PFSK-1 (cell line): ENCODE measurements at regions not wholly inside any gene's neighbourhood (a gene's known extent, or its start where the extent isn't known, plus 50 kb on each side); places are given as distances from the start of the nearest gene placed in this dataset.

Source experiments
- FOXP2 ChIP-seq: optimal IDR thresholded peaks from 2 replicates; pipeline ENCODE3; 2011; ENCODE audit warnings: borderline replicate concordance, control low read depth, inconsistent platforms; ENCODE audit not compliant: insufficient read depth; ENCODE audit errors: extremely low read length, extremely low read depth
- POLR2AphosphoS5 ChIP-seq: IDR thresholded peaks from 2 replicates; pipeline ENCODE4 v1.6.1; 2012; ENCODE audit warnings: low read depth, mild to moderate bottlenecking, control low read depth, low read length, moderate library complexity
- SIN3A ChIP-seq: IDR thresholded peaks from 2 replicates; pipeline ENCODE4 v1.6.1; 2012; ENCODE audit warnings: mild to moderate bottlenecking, low read length, moderate library complexity, borderline replicate concordance; ENCODE audit not compliant: insufficient read depth
- TAF1 ChIP-seq: IDR thresholded peaks from 2 replicates; pipeline ENCODE4 v1.6.1; 2012; ENCODE audit warnings: low read length, control low read depth, borderline replicate concordance; ENCODE audit not compliant: insufficient read depth
- TF ChIP-seq, protein P1 (sequence below), 2 experiments: IDR thresholded peaks; 2 replicates each; pipeline versions ENCODE4 v1.6.1 to v1.8.0; 2011 to 2012; ENCODE audit warnings: low read depth in 2 of 2, low read length in 2 of 2, control low read depth in 1 of 2, inconsistent platforms in 1 of 2, mild to moderate bottlenecking in 1 of 2, moderate library complexity in 1 of 2; ENCODE audit not compliant: insufficient read depth in 1 of 2

DNA sequence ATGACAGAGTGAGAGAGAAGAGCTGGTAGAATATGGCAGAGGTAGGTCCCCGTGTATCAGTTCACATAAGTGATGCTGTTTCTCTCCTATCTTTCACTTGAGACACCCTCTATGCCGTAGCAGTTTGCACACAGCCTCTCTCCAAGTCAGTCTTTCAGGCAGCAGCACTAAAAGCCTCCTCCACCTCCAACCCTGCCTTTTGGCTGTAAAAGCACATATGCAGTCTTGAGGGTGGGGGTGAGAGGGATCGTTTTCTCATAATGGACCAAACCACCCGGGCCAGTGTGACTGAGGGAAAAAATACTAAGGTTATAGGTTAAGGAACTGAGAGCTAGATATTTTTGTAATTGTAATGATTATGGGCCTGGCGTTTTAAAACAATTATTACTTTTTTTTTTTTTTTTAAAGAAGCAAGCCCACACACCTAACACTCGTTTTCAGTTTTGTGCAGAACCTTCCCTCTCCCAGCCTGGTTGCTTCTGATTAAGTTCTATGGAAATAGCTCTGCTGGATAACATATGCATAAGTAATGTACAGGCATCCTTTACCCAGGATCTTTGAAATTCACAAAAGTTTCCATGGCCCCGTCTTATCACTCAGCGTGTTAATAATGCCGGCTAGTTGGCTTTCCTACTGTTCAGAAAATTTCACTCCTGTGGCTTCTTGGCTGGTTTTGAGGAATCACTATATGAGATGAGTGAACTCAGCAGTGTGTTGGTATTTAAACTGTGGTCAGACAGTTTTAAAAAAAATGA, 112.2 kb upstream of the MEIS1 start:
- TF ChIP-seq, protein P1, sequence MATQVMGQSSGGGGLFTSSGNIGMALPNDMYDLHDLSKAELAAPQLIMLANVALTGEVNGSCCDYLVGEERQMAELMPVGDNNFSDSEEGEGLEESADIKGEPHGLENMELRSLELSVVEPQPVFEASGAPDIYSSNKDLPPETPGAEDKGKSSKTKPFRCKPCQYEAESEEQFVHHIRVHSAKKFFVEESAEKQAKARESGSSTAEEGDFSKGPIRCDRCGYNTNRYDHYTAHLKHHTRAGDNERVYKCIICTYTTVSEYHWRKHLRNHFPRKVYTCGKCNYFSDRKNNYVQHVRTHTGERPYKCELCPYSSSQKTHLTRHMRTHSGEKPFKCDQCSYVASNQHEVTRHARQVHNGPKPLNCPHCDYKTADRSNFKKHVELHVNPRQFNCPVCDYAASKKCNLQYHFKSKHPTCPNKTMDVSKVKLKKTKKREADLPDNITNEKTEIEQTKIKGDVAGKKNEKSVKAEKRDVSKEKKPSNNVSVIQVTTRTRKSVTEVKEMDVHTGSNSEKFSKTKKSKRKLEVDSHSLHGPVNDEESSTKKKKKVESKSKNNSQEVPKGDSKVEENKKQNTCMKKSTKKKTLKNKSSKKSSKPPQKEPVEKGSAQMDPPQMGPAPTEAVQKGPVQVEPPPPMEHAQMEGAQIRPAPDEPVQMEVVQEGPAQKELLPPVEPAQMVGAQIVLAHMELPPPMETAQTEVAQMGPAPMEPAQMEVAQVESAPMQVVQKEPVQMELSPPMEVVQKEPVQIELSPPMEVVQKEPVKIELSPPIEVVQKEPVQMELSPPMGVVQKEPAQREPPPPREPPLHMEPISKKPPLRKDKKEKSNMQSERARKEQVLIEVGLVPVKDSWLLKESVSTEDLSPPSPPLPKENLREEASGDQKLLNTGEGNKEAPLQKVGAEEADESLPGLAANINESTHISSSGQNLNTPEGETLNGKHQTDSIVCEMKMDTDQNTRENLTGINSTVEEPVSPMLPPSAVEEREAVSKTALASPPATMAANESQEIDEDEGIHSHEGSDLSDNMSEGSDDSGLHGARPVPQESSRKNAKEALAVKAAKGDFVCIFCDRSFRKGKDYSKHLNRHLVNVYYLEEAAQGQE (IDR thresholded peaks at IDR 0.05; ENCODE audit: insufficient read depth in 1 of 2, low read depth in 2 of 2, low read length in 2 of 2) = no peak
- TF ChIP-seq TAF1 (no peak), SIN3A (no peak), POLR2AphosphoS5 (no peak), FOXP2 (no peak)

DNA sequence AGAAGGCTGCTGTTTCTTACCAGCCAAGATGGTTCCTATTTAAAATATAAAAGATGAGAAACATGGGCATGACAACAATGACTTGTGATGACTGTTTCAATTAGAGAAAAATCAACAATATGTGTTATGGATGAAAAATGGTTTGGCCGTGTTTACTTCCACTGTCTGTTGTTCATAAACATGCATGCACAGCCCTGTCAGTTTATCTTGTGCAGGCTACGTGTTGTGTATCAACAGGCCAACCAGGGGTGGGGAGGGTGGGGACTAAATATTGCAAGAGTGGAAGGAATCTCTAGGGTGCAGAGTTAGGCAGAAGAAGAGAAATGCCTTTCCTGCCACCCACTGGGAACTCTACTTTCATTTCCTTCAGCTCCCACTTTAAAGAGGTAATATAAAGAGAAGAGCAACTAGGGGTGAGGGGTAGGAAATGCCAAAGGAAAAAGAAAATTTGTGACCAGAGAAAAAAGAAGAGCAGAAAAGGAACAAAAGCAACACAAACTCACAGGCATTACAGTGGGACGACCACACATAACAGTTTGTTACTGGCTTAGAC, 116.8 kb upstream of the MEIS1 start:
- no peak for TF ChIP-seq TAF1
- TF ChIP-seq POLR2AphosphoS5 = no peak
- TF ChIP-seq, protein P1 (IDR thresholded peaks at IDR 0.05; ENCODE audit: insufficient read depth in 1 of 2, low read depth in 2 of 2, low read length in 2 of 2) = no peak
- TF ChIP-seq SIN3A = no peak
- no peak for TF ChIP-seq FOXP2

DNA sequence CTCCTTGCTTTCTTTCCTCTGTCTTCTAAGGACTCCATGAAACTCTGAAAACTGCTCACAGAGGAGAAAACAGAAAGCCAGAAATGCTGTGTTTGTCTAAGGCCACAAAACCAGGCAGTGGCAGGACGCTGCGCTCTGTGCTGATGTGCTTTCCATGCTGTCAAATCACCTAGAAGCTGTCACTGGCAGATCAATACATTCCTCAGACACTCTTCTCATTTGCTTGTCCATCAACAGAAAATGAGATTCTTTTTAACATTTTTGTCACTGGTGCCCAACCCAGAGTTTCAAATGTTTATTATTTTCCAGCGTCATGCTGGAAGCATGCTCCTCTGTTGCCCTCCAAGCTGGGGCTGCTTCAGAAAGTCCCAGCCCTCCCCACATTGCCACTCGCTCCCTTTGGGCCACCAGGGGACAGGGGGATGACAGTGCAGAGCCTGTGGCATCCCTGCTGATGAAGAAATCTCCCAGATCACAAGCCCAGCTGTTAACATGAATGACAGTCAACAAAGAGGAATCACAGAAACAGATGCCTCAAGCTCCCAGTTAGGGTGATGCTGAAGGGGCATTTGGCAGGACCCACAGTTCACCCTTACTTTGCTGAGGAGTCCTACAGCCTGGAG, 117.5 kb upstream of the MEIS1 start:
- TF ChIP-seq FOXP2 = no peak
- TF ChIP-seq, protein P1 (IDR thresholded peaks at IDR 0.05; ENCODE audit: insufficient read depth in 1 of 2, low read depth in 2 of 2, low read length in 2 of 2) = no peak
- no peak for TF ChIP-seq TAF1
- no peak for TF ChIP-seq POLR2AphosphoS5
- TF ChIP-seq SIN3A = no peak

DNA sequence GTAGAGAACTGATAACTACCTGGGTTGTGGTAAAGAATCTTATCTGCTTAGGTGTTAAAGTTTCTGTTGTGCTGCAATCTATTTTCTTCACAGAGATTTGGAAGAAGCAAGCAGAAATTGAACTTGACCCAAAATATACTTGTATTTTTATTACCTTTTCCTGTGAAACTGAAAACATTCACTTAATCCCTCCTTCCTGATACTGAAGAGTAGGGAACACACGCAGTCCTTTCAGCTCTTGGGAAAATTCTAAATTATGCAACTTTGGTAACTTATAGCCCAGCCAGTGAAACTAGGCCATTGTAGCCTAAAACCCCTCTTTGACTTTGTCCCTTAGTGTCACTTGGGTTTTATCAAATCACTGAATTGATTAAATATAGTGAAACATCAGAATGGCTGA, 128.4 kb upstream of the MEIS1 start:
- TF ChIP-seq, protein P1 (IDR thresholded peaks at IDR 0.05; ENCODE audit: insufficient read depth in 1 of 2, low read depth in 2 of 2, low read length in 2 of 2) = no peak
- no peak for TF ChIP-seq SIN3A
